ENCODE measurements at regions not wholly inside any gene's neighbourhood (a gene's known extent, or its start where the extent isn't known, plus 50 kb on each side); places are given as distances from the start of the nearest gene placed in this dataset.

DNA sequence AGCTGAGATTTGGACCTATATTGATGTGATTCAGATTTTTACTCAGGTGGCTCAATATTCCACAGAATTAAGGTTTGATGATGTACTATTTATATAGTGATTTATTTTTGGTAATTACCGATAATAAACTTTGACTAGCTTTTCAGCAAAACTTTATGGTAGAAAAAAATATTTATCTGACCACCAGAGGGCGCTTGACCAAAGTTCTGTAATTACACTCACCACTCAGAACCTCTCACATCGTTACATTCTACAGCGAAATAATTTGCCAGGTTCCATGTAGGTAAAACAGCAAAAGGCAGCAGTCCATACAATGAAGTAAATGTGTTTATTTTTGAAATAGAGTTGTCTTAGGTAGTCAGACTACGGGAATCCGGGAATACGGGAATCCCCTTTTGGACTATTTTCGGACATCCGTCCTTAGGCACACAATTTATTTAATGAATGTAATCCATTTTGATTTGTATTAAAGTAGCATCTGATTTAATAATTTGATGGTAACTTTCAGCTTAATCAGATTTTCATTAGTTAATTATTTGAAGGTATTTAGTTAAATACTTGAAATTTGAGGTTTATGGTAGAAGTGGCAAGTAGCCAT, 143.0 kb upstream of the DDHD1 start:
- Histone ChIP-seq H3K4me3 (no peak overlapping the region), H3K79me2 (replicated peaks; ENCODE audit: insufficient read depth) (no peaks in the 10 kb centered on the region), H2AFZ (no peak overlapping the region), H3F3A (replicated peaks; ENCODE audit: low read depth) (no peaks in the 10 kb centered on the region), H4K20me1 (replicated peaks; ENCODE audit: insufficient read depth) (no peaks in the 10 kb centered on the region), H3K27me3 (ENCODE audit: insufficient read depth) (no peaks in the 10 kb centered on the region), H3K36me3 (ENCODE audit: insufficient read depth) (no peaks in the 10 kb centered on the region), H3K9me2 (ENCODE audit: insufficient read depth) (peaks cover 4% of the 10 kb centered on the region; the same call in 1 of the 2 replicates), H3K27ac (ENCODE audit: low read depth) (no peak overlapping the region), H3K4me1 (ENCODE audit: insufficient read depth) (no peaks in the 10 kb centered on the region), H3K4me2 (no peak overlapping the region)
- Mint-ChIP-seq H3K9me3 (no peaks in the 10 kb centered on the region), H3K4me1 (no peaks in the 10 kb centered on the region), H3K36me3 (ENCODE audit: low read depth) (no peaks in the 10 kb centered on the region), H3K27ac (no peak overlapping the region), H3K4me3 (no peak overlapping the region), H3K27me3 (ENCODE audit: insufficient read depth, low read depth, poor library complexity) (peaks cover 2% of the 10 kb centered on the region)
- no peak; the same call in 2 of the 3 replicates for ATAC-seq
- TF ChIP-seq, protein P1, sequence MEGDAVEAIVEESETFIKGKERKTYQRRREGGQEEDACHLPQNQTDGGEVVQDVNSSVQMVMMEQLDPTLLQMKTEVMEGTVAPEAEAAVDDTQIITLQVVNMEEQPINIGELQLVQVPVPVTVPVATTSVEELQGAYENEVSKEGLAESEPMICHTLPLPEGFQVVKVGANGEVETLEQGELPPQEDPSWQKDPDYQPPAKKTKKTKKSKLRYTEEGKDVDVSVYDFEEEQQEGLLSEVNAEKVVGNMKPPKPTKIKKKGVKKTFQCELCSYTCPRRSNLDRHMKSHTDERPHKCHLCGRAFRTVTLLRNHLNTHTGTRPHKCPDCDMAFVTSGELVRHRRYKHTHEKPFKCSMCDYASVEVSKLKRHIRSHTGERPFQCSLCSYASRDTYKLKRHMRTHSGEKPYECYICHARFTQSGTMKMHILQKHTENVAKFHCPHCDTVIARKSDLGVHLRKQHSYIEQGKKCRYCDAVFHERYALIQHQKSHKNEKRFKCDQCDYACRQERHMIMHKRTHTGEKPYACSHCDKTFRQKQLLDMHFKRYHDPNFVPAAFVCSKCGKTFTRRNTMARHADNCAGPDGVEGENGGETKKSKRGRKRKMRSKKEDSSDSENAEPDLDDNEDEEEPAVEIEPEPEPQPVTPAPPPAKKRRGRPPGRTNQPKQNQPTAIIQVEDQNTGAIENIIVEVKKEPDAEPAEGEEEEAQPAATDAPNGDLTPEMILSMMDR (conservative IDR thresholded peaks at IDR 0.05; ENCODE audit: low read depth in 2 of 2), result peak; percentile 60 to 80
- no peak for TF ChIP-seq ZNF331 (CRISPR knock-in tag; IDR thresholded peaks at IDR 0.05; ENCODE audit: low read depth)
- no peak for TF ChIP-seq EZH2phosphoT487 (IDR thresholded peaks at IDR 0.05; ENCODE audit: unreplicated experiment)
- DNase-seq (ENCODE audit: low spot score), result peak; percentile 76

DNA sequence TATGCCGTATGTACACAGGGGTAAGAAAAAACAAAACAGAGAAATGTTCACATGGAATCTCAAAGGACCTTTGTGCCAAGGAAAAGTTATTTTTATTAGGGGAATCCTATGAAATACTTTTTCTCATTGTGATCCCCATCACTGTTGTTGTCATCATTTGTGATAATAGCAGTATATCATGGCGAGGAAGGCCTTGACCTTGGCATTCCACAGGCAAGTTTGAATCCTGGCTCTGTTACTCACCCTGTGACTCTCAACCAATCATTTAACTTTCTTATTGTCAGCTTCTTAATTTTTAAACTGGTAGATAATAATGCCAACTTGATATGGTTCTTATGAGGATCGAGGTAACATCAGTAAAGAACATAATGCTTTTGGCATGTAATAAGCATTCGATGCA, 142.2 kb upstream of the DDHD1 start:
- H2AFZ ChIP-seq, result no peak overlapping the region
- no peaks in the 10 kb centered on the region for H4K20me1 ChIP-seq (replicated peaks; ENCODE audit: insufficient read depth)
- H3K4me2 ChIP-seq, result no peak overlapping the region
- no peaks in the 10 kb centered on the region for H3K4me1 ChIP-seq (ENCODE audit: insufficient read depth)
- ATAC-seq (no peak), DNase-seq (ENCODE audit: low spot score) (no peak)
- H3K36me3 ChIP-seq (ENCODE audit: insufficient read depth), result no peaks in the 10 kb centered on the region
- no peaks in the 10 kb centered on the region for H3K4me1 Mint-ChIP-seq
- peaks cover 4% of the 10 kb centered on the region; the same call in 1 of the 2 replicates for H3K9me2 ChIP-seq (ENCODE audit: insufficient read depth)
- no peaks in the 10 kb centered on the region for H3K36me3 Mint-ChIP-seq (ENCODE audit: low read depth)
- peaks cover 2% of the 10 kb centered on the region for H3K27me3 Mint-ChIP-seq (ENCODE audit: insufficient read depth, low read depth, poor library complexity)
- H3F3A ChIP-seq (replicated peaks; ENCODE audit: low read depth), result no peaks in the 10 kb centered on the region
- no peak overlapping the region for H3K4me3 Mint-ChIP-seq
- H3K27me3 ChIP-seq (ENCODE audit: insufficient read depth), result no peaks in the 10 kb centered on the region
- H3K9me3 Mint-ChIP-seq, result no peaks in the 10 kb centered on the region
- no peak overlapping the region for H3K27ac ChIP-seq (ENCODE audit: low read depth)
- no peaks in the 10 kb centered on the region for H3K79me2 ChIP-seq (replicated peaks; ENCODE audit: insufficient read depth)
- H3K27ac Mint-ChIP-seq, result no peak overlapping the region
- no peak overlapping the region for H3K4me3 ChIP-seq
- TF ChIP-seq EZH2phosphoT487 (IDR thresholded peaks at IDR 0.05; ENCODE audit: unreplicated experiment) (no peak), ETS1 (IDR thresholded peaks at IDR 0.05) (no peak), JUNB (IDR thresholded peaks at IDR 0.05; ENCODE audit: unreplicated experiment) (no peak), ZNF114 (CRISPR knock-in tag; IDR thresholded peaks at IDR 0.05) (no peak), ZNF462 (CRISPR knock-in tag; IDR thresholded peaks at IDR 0.05) (no peak), ZNF331 (CRISPR knock-in tag; IDR thresholded peaks at IDR 0.05; ENCODE audit: low read depth) (no peak), STAT1 (IDR thresholded peaks at IDR 0.05; ENCODE audit: unreplicated experiment) (no peak)
- TF ChIP-seq, protein P2, sequence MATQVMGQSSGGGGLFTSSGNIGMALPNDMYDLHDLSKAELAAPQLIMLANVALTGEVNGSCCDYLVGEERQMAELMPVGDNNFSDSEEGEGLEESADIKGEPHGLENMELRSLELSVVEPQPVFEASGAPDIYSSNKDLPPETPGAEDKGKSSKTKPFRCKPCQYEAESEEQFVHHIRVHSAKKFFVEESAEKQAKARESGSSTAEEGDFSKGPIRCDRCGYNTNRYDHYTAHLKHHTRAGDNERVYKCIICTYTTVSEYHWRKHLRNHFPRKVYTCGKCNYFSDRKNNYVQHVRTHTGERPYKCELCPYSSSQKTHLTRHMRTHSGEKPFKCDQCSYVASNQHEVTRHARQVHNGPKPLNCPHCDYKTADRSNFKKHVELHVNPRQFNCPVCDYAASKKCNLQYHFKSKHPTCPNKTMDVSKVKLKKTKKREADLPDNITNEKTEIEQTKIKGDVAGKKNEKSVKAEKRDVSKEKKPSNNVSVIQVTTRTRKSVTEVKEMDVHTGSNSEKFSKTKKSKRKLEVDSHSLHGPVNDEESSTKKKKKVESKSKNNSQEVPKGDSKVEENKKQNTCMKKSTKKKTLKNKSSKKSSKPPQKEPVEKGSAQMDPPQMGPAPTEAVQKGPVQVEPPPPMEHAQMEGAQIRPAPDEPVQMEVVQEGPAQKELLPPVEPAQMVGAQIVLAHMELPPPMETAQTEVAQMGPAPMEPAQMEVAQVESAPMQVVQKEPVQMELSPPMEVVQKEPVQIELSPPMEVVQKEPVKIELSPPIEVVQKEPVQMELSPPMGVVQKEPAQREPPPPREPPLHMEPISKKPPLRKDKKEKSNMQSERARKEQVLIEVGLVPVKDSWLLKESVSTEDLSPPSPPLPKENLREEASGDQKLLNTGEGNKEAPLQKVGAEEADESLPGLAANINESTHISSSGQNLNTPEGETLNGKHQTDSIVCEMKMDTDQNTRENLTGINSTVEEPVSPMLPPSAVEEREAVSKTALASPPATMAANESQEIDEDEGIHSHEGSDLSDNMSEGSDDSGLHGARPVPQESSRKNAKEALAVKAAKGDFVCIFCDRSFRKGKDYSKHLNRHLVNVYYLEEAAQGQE (IDR thresholded peaks at IDR 0.05; ENCODE audit: unreplicated experiment), result no peak

All from GM23338 (cell line).